GM21390 (cell line): ENCODE measurements at regions not wholly inside any gene's neighbourhood (a gene's known extent, or its start where the extent isn't known, plus 50 kb on each side); places are given as distances from the start of the nearest gene placed in this dataset.

ENCODE experiments used
- ATAC-seq: cut with Tn5 transposase; IDR thresholded peaks from one replicate; pipeline ENCODE4 v1.9.1; 2021; ENCODE audit not compliant: unreplicated experiment

- ATAC-seq = no peak
These were observed 85.1 kb upstream of the SOX6 start for GRCh38 chr11:16441461-16441860.

- ATAC-seq = no peak
These were observed 83.8 kb upstream of the SOX6 start for GRCh38 chr11:16440136-16440535.

GRCh38 chr11:16434036-16434435, 77.7 kb upstream of the SOX6 start:
- no peak for ATAC-seq

- no peak for ATAC-seq
These were observed 74.3 kb upstream of the SOX6 start for GRCh38 chr11:16430674-16431073.

GRCh38 chr11:16421826-16422225, 65.5 kb upstream of the SOX6 start:
- ATAC-seq = no peak

GRCh38 chr11:16418428-16419097, 62.2 kb upstream of the SOX6 start:
- no peak for ATAC-seq

- peak; percentile 83 for ATAC-seq
These were observed 56.3 kb upstream of the SOX6 start for GRCh38 chr11:16412525-16413172.

- no peak for ATAC-seq
These were observed 54.1 kb upstream of the SOX6 start for GRCh38 chr11:16410479-16410878.

GRCh38 chr11:16408619-16409018, 52.3 kb upstream of the SOX6 start:
- ATAC-seq = no peak

GRCh38 chr11:16406226-16406625, 49.9 kb upstream of the SOX6 start:
- ATAC-seq = no peak
